Hypothalamus (tissue), 51 donors: ENCODE measurements at regions not wholly inside any gene's neighbourhood (a gene's known extent, or its start where the extent isn't known, plus 50 kb on each side); places are given as distances from the start of the nearest gene placed in this dataset.
A peak's percentile ranks its signal among the peaks of the same experiment; 100 is the strongest.

Source experiments
- DNase-seq, 51 donors: peaks; one replicate each; lab custom pipeline; 2025; lab: John Stamatoyannopoulos, UW

GRCh38 chr15:39275066-39275465 lies 305.8 kb upstream of the THBS1 start:
- DNase-seq = no peak

GRCh38 chr15:39279311-39279710 lies 301.6 kb upstream of the THBS1 start:
- DNase-seq = no peak

GRCh38 chr15:39281094-39281493 lies 299.8 kb upstream of the THBS1 start:
- DNase-seq = no peak

- no peak for DNase-seq
These were observed 298.1 kb upstream of the THBS1 start for GRCh38 chr15:39282663-39283208.

GRCh38 chr15:39283531-39283930 lies 297.3 kb upstream of the THBS1 start:
- no peak for DNase-seq

- DNase-seq = no peak
These were observed 295.8 kb upstream of the THBS1 start for GRCh38 chr15:39285071-39285470.

- no peak for DNase-seq
These were observed 295.2 kb upstream of the THBS1 start for GRCh38 chr15:39285663-39286062.

GRCh38 chr15:39286706-39287105 lies 294.2 kb upstream of the THBS1 start:
- DNase-seq = no peak

- no peak for DNase-seq
These were observed 293.3 kb upstream of the THBS1 start for GRCh38 chr15:39287322-39288195.

GRCh38 chr15:39290711-39291435 lies 290.0 kb upstream of the THBS1 start:
- no peak for DNase-seq

GRCh38 chr15:39291690-39292089 lies 289.2 kb upstream of the THBS1 start:
- DNase-seq = no peak

GRCh38 chr15:39296955-39297354 lies 283.9 kb upstream of the THBS1 start:
- DNase-seq = no peak

- no peak for DNase-seq
These were observed 282.5 kb upstream of the THBS1 start for GRCh38 chr15:39298271-39298962.

- no peak for DNase-seq
These were observed 281.2 kb upstream of the THBS1 start for GRCh38 chr15:39299486-39300267.

- no peak for DNase-seq
These were observed 280.3 kb upstream of the THBS1 start for GRCh38 chr15:39300451-39301153.

GRCh38 chr15:39301589-39301999 lies 279.3 kb upstream of the THBS1 start:
- no peak for DNase-seq

GRCh38 chr15:39302936-39303335 lies 277.9 kb upstream of the THBS1 start:
- DNase-seq = no peak

GRCh38 chr15:39304201-39304841 lies 276.6 kb upstream of the THBS1 start:
- peak in 1 of 51 donors; percentile 26 for DNase-seq
